CD4-positive, alpha-beta T cell treated with Interleukin-10 for 1 hour (primary cell): ENCODE measurements at regions not wholly inside any gene's neighbourhood (a gene's known extent, or its start where the extent isn't known, plus 50 kb on each side); places are given as distances from the start of the nearest gene placed in this dataset.
"Not testable (repeated sequence)": the region's sequence is repeated elsewhere in the genome, so short reads cannot be mapped to it uniquely, and the experiment has no call there.

Source experiments
- DNase-seq: peaks from one replicate; pipeline ENCODE4 v3.0.0-alpha.2; 2020

DNA sequence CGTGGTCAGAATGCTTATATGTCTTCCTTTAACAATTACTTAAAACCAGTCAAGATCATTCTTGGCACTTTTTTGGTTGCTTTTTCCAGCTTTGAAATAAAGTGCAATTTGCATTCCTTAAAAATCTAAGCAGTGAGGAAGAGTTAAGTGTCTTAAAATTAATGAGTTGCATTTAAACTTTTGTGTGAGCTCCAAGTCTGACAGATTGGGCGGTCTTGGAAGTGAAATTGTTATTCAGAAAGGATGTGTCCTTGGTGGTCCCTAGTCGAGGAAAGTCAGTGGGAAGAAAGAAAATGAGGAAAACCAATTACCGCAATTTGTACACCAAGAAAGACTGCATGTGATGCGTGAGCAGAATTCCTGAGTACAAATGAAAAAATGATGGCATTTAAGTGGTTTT lies 132.5 kb downstream of the HHIPL2 start:
- DNase-seq = no peak

GRCh38 chr1:222413991-222414549 lies 133.8 kb downstream of the HHIPL2 start:
- DNase-seq = no peak

GRCh38 chr1:222413436-222413835 lies 134.5 kb downstream of the HHIPL2 start:
- no peak for DNase-seq

GRCh38 chr1:222404710-222405109 lies 143.2 kb downstream of the HHIPL2 start:
- peak; percentile 25 for DNase-seq

DNA sequence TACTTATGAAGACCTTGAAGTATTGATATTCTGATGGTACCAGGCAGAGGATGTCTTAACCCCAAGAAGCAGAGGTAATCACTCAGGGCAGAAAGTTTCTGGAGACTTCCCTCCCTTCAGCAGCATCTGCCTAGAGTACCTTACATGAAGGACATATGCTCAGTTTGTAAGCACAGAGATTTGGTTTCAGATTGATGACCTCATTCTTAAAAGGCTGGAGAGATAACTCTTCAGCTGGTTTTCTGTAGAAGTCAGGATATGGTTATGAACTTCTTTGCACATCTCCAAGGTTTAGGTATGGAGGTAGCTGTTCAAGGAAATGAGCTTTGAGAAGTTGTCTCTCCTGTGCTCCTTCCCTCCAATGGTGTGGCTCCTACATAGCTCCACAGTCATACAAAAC lies 148.7 kb downstream of the HHIPL2 start:
- no peak for DNase-seq

DNA sequence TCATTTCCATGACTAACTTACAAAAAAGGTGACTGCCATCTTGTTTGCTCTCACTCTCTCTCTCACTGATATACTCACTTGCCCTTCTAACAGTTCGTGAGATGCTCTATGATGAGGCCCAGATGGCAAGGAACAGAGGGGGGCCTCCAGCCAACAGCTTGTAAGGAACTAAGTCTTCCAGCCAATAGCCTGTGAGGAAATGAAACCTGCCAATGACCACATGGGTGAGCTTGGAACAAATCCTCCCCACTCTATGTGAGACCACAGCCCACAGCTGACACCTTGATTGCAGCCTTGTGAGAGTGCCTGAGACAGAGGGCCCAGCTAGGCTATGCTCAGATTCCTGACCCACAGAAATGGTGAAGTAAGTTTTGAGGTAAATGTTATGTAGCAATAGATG lies 153.7 kb downstream of the HHIPL2 start:
- no peak for DNase-seq

DNA sequence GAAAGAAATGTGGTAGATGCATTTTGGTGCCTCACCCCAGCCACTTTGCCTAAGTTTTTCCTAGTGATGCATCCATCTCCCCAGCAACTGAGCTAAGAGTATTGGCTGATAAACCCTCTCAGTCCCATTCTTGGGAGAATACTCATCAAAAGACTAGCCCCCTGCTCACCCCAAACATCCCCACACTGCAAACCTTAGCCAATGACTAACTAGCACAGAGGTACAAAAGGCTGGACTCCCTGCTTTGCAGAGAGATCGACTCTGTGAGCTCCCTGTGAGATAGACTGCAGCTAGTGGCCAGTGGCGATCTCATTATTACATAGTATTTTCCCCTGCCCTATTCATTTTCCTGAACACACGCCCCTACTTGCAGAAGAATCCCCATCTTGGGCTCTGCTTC lies 155.3 kb downstream of the HHIPL2 start:
- DNase-seq = no peak

- no peak for DNase-seq
These were observed 157.7 kb downstream of the HHIPL2 start for GRCh38 chr1:222390181-222390580.

GRCh38 chr1:222387007-222387814 lies 160.7 kb downstream of the HHIPL2 start:
- no peak for DNase-seq

DNA sequence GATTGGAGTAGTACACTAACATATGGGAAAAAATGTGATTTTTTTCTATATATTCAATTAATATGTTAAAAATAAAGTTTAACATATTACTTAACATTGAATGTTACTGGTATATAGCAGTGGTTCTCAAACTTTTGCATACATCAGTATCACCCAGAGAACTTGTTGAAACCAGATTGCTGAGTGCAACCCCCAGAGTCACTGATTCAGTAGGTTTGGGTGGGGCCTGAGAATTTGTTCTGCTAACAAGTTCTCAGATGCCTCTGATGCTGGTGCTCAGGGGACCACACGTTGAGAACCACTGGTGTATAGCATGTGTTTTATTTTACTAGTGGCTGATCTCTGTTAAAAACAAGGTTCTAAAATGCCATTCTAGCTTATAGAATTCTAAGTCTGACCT lies 161.9 kb downstream of the HHIPL2 start:
- no peak for DNase-seq

- DNase-seq = no peak
These were observed 162.6 kb downstream of the HHIPL2 start for GRCh38 chr1:222385262-222385661.

- DNase-seq = no peak
These were observed 163.4 kb downstream of the HHIPL2 start for GRCh38 chr1:222384531-222384930.

- no peak for DNase-seq
These were observed 165.7 kb downstream of the HHIPL2 start for GRCh38 chr1:222382171-222382570.

DNA sequence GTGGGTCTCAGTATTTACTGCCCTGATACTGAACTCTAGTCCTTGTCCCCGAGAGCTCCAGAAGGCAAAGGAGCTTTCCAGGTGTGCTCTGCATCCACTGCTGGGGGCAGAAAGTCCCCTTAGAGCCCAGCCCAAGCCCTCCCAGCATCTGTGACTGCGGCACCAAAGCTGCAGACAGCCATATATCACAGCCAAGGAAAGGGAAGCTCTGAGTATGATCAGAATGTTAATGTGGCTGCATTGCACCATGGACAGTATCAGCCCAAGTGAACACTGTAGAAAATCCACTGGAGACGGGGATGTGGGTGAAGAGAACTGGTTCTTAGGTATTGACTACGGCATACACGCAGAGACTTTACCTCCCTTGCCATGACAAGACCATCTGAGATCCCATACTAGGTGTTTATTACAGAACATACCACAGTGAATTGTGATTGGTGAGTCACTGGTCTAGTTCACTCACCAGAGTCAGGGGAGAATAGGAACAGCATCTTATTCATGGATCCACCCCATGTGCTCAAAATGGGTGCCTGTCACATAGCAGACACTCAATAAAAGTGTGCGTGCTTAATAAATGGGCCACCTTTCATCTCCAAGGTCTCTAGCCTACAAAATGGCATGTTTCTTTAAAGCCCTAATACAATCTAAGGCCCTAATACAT lies 170.3 kb downstream of the HHIPL2 start:
- DNase-seq = no peak

- not testable (repeated sequence) for DNase-seq
These were observed 171.1 kb downstream of the HHIPL2 start for GRCh38 chr1:222376791-222377190.

GRCh38 chr1:222375701-222376100 lies 172.2 kb downstream of the HHIPL2 start:
- no peak for DNase-seq

GRCh38 chr1:222373831-222374602 lies 173.9 kb downstream of the HHIPL2 start:
- DNase-seq = no peak

- DNase-seq = no peak
These were observed 174.7 kb downstream of the HHIPL2 start for GRCh38 chr1:222373216-222373615.

- DNase-seq = no peak
These were observed 175.7 kb downstream of the HHIPL2 start for GRCh38 chr1:222372221-222372620.

DNA sequence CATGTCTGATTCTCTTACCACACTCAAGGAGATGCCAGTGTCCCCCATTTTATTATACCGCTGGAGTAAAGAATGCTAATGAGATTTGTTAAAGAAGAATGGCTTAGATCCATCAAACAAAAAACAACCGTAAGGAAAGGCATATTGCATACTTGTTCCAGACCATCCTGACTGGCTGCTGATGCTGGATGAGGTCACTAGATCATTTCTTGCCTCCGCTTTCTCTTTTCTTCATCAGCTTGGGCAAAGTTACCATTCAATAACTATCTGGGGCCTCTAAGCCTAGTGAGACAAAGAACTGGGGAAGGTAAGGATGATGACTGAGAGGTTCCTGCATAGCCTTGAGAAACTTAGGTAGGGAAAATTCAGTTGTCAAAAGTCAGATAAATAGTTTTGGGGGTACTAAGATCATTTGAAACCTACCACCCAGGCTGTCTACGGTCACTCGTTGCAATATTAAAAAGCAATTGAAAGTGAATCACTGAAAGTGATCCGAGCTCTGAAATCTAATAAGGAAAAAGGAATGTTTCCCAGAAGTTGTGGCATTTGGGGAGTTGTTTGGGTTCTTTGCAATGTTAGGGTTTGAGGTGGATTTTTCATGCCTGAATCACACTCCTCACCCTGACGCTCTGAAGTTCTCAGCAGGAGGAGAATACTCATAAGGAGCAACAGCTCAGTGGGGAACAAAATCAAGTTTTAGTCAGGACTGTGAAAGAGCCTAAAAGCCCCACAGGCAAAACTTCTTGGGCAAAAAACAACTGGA lies 176.8 kb downstream of the HHIPL2 start:
- DNase-seq = no peak

DNA sequence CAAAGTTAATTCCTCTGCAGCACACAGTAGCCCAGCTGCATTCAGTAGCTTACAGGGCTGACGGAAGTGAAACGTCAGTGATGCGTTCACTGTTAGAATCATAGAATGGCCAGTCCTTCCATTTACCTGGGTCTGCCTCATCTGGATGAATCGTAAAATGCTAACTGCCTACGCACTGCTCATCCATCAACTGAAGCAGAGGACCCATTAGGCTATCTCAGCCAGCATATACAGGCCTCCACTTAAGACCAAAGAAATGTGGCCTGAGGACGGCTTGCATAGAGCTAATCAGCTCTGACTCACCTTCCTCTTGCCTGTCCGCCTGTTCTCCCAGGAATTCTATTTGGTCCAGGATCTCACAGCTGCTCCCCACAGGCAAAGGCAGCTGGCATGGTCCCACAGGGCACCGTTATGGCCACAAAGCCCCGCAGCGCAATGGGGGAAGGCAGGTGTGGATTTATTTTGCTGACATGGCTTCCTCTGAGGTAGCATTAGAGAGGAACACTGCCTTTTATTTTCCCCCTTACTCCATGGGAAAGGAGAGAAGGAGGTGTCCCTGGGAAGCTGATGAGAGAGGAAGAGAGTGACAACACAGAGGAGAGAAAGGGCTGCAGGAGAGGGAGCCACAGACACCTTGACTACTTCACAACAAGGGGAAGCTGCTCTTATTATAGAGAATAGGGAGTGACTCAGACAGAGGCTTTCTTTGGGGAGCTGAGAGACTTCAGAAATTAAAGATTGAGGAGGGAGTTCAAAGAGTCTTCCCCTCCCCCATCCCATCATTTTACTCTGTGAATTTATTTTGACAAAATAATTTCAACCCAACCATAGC lies 177.6 kb downstream of the HHIPL2 start:
- no peak for DNase-seq

DNA sequence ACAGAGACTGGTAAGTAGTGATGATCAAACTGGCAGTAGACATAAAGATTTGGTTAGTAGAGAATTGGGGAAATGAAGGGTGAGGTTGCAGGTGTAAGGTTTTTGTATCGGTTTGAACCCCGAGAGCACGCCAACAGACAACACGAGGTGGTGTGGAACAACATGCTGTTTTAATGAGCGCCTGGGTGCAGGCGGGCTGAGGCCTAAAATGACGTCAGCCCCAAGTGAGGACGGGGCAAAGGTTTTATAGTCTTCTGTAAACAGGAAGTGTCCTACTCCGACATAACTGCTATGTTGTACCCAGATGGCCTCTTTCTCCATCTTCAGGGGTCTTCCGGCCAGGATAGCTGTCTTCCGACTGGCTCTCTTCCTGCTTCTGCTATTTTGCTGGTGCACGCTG lies 178.8 kb downstream of the HHIPL2 start:
- DNase-seq = no peak
